HFFc6 (cell line): ENCODE measurements at regions not wholly inside any gene's neighbourhood (a gene's known extent, or its start where the extent isn't known, plus 50 kb on each side); places are given as distances from the start of the nearest gene placed in this dataset.

Source experiments
- DNase-seq: peaks from one replicate; pipeline ENCODE4 v3.0.0-alpha.2; 2018
- H3K27ac Mint-ChIP-seq: 2 replicates; pipeline ENCODE4 v1.8.0; 2020; ENCODE audit warnings: mild to moderate bottlenecking, mixed read lengths
- H3K27me3 Mint-ChIP-seq: 2 replicates; pipeline ENCODE4 v1.8.0; 2021; ENCODE audit warnings: mild to moderate bottlenecking, moderate library complexity, mixed read lengths; ENCODE audit not compliant: insufficient read depth
- H3K36me3 Mint-ChIP-seq: 2 replicates; pipeline ENCODE4 v1.8.0; 2021; ENCODE audit warnings: low read depth, mixed read lengths
- H3K4me1 Mint-ChIP-seq: 2 replicates; pipeline ENCODE4 v1.8.0; 2020; ENCODE audit warnings: low read depth, mixed read lengths
- H3K4me3 Mint-ChIP-seq: 2 replicates; pipeline ENCODE4 v1.8.0; 2020; ENCODE audit warnings: mild to moderate bottlenecking, moderate library complexity, mixed read lengths
- H3K9me3 Mint-ChIP-seq: 2 replicates; pipeline ENCODE4 v1.8.0; 2020; ENCODE audit warnings: mild to moderate bottlenecking, mixed read lengths
- TF ChIP-seq, protein P1 (sequence below): fragments of 200-600 bp; sonication (generic); IDR thresholded peaks from 2 replicates; pipeline ENCODE4 v1.5.0; 2021; ENCODE audit warnings: antibody characterized with exemption, mild to moderate bottlenecking

- Mint-ChIP-seq H3K27me3 (peaks cover 2% of the 10 kb centered on the region), H3K4me3 (peak overlapping the region; percentile 13; the same call in 1 of the 2 replicates), H3K36me3 (peaks cover 7% of the 10 kb centered on the region; the same call in 1 of the 2 replicates), H3K27ac (peak overlapping the region; percentile 86), H3K4me1 (peaks cover 48% of the 10 kb centered on the region), H3K9me3 (no peaks in the 10 kb centered on the region)
- DNase-seq = no peak
- TF ChIP-seq, protein P1, sequence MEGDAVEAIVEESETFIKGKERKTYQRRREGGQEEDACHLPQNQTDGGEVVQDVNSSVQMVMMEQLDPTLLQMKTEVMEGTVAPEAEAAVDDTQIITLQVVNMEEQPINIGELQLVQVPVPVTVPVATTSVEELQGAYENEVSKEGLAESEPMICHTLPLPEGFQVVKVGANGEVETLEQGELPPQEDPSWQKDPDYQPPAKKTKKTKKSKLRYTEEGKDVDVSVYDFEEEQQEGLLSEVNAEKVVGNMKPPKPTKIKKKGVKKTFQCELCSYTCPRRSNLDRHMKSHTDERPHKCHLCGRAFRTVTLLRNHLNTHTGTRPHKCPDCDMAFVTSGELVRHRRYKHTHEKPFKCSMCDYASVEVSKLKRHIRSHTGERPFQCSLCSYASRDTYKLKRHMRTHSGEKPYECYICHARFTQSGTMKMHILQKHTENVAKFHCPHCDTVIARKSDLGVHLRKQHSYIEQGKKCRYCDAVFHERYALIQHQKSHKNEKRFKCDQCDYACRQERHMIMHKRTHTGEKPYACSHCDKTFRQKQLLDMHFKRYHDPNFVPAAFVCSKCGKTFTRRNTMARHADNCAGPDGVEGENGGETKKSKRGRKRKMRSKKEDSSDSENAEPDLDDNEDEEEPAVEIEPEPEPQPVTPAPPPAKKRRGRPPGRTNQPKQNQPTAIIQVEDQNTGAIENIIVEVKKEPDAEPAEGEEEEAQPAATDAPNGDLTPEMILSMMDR = no peak
These were observed 155.5 kb downstream of the MRPL14 start for GRCh38 chr6:43971776-43972126.

DNA sequence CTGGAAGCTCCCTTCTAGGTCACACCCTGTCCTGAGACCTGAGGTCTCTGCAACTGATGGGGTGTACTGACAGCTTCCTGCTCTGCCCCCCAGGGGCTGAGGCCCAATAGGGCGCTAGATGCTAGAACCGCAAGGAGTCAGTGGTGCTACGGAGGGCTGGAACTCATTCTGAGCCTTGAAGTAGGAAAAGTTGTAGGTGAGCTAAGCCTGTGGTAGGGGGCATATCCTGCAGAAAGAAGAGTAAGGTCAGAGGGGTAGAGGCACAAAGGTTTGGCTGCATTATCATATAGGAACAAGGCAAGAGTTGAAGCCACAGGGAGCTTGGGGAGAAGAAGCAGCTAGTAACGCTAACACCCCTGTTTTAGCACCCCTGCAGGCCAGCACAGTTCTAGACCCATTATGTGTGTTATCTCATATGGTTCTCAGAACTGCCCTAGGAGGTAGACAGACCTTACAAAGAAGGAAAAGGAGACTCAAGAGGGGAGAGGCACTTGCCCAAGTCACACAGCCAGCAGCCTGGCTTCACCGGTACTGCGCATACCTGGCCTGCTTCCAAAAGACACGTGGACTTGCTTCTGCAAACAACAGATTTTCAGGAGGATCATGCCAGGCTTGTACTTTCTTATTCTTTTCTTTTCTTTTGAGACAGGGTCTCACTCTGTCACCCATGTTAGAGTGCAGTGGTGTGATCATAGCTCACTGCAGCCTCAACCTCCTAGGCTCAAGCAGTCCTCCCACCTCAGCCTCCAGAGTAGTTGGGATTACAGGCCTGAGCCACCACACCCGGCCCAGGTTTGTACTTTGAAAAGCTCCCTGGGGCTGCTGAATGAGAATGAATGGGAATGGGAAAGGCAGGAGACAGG lies 156.1 kb downstream of the MRPL14 start:
- peaks cover 6% of the 10 kb centered on the region for H3K27me3 Mint-ChIP-seq
- H3K4me1 Mint-ChIP-seq = peaks cover 48% of the 10 kb centered on the region
- no peak for DNase-seq
- H3K27ac Mint-ChIP-seq = peak overlapping the region; percentile 86
- no peak overlapping the region for H3K4me3 Mint-ChIP-seq
- TF ChIP-seq, protein P1 = no peak
- no peaks in the 10 kb centered on the region for H3K9me3 Mint-ChIP-seq
- H3K36me3 Mint-ChIP-seq = peaks cover 7% of the 10 kb centered on the region; the same call in 1 of the 2 replicates

DNA sequence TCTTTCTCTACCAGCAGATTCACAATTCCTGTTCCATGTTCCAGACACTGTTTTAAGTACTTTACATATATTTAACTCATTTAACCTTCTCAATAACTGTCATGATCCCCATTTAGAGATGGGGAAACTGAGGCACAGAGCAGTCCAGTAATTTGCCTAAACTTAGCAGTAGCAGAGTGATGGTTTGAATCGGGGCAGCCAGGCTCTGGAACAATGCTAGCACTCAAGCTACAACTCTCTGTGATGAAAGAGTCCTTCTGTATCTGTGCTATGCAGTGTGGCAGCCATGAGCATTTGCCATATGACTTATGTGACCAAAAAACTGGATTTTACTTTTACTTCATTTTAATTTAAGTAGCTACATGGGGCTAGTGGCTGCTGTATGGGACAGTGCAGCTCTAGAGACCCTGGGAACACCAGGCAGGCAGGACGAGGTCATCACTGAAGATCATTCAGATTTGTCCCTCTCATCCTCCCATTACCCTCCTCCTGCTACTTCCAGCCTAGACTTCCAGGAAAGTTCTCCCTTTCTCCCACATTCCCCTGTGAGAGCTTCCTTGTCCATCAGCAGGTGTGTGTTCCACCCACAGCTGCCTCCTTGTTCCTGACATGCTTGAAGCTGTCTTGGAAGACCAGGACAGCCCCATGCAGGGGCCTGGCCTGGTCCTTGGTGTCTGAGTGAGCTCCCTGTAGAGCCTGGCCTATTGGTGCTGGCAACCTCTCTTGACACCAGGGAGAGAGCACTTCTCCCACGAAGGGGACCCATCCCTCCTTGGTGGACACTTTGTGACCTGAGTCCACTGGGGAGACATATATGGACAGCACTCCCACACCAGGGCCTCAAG lies 157.0 kb downstream of the MRPL14 start:
- TF ChIP-seq, protein P1 = no peak
- DNase-seq = no peak
- Mint-ChIP-seq H3K9me3 (no peaks in the 10 kb centered on the region), H3K27me3 (peaks cover 7% of the 10 kb centered on the region), H3K27ac (no peak overlapping the region), H3K4me3 (no peak overlapping the region), H3K4me1 (peaks cover 40% of the 10 kb centered on the region), H3K36me3 (no peaks in the 10 kb centered on the region)

DNA sequence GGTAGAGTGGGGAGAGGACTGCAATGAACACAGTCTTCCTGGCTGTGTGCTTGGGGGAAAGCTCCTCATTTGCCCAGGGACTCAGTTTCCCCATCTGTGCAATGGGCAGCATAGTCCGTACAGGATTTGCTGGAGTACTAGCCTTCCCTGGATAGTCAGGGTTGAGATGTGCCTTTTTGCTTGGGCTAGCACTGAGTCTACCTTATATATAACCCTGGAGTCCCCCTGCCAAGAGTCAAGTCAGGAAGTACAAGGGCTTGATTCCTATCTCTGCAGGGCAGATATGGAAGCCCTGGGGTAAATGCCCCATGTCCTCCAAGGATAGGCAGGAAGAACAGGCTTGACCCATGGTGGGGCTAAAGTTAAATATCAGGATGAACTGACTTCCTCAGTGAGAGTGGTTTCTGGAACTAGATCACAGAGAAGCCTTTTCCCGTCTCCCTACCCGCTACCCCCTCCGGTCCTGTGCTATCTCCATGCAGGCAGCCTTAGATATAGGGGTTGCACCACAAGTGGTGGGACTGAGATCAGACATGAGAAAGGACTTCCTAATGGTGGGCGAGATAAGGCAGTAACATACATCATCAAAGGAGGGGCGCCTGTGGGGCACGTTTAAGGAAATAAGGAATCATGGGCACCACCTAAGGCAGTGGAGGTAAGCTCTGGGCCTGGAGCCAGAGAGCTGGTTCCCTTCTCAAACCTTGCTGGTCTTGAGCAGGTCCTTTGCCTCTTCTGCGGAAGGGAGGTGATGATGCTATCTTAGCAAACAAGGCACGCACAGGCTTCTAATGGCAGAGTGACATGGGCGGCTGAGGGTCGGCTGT lies 157.9 kb downstream of the MRPL14 start:
- no peak overlapping the region for H3K27ac Mint-ChIP-seq
- H3K9me3 Mint-ChIP-seq = no peaks in the 10 kb centered on the region
- H3K4me3 Mint-ChIP-seq = no peak overlapping the region
- H3K36me3 Mint-ChIP-seq = no peaks in the 10 kb centered on the region
- peaks cover 31% of the 10 kb centered on the region for H3K4me1 Mint-ChIP-seq
- TF ChIP-seq, protein P1 = no peak
- peaks cover 11% of the 10 kb centered on the region for H3K27me3 Mint-ChIP-seq
- DNase-seq = no peak
